HEK293T (cell line): ENCODE measurements at regions not wholly inside any gene's neighbourhood (a gene's known extent, or its start where the extent isn't known, plus 50 kb on each side); places are given as distances from the start of the nearest gene placed in this dataset.

Source experiments
- NFRKB ChIP-seq: fragments of 450-650 bp; IDR thresholded peaks from 2 replicates; pipeline ENCODE4 v1.6.1; 2016; ENCODE audit warnings: mild to moderate bottlenecking, moderate library complexity
- SP1 ChIP-seq: fragments of 450-650 bp; IDR thresholded peaks from 2 replicates; pipeline ENCODE4 v1.6.1; 2017
- SUZ12 ChIP-seq: fragments of 450-650 bp; IDR thresholded peaks from 2 replicates; pipeline ENCODE4 v1.6.1; 2016; ENCODE audit warnings: mild to moderate bottlenecking

DNA sequence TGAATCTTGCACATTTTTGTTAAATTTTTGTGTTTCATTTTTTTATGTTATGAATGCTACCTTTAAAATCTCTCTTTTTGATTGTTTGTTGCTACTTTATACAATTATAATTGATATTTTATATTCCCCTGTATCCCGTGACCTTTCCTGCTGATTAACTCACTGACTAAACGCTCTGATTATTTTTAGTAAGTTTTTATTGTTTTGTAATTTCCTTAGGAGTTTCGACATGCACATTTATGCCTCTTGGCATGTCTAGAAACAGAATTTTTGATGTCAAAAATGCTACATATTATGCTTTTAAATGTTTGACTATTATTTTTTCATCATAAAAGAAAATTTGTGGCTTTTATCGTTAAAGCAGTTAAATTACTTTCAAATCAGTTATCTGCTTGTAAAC is 1131.6 kb upstream of the TMEFF2 start:
- TF ChIP-seq SUZ12 = no peak
- TF ChIP-seq NFRKB = no peak
- TF ChIP-seq SP1 = no peak
